HepG2 (cell line): ENCODE measurements at regions not wholly inside any gene's neighbourhood (a gene's known extent, or its start where the extent isn't known, plus 50 kb on each side); places are given as distances from the start of the nearest gene placed in this dataset.

Experiments used
- ATAC-seq: fragments of 200-7000 bp; cut with Tn5 transposase; 3 replicates; pipeline ENCODE4 v1.9.1; 2020; ENCODE audit warnings: mild to moderate bottlenecking, moderate library complexity
- BruUV-seq: library from RNA; stranded (reverse); fragments of 400-500 nt; replicated peaks from 2 replicates; lab custom pipeline; 2021; lab: Mats Ljungman, UMichigan
- CTCF ChIA-PET: fragments of 300-600 bp; formaldehyde crosslinking; extraction: SDS; loops from one replicate; lab custom pipeline; 2021; ENCODE audit warnings: low total read pairs, inconsistent platforms, low intra/inter-chr PET ratio; lab: Yijun Ruan, JAX
- POLR2A ChIA-PET: fragments of 350-600 bp; sonication (Branson Sonifier 250); formaldehyde crosslinking; loops from one replicate; lab custom pipeline; 2020; ENCODE audit warnings: antibody characterized with exemption, inconsistent platforms; lab: Yijun Ruan, JAX
- DNase-seq: peaks from one replicate; pipeline ENCODE4 v3.0.0-alpha.2; 2015; ENCODE audit warnings: low spot score
- FAIRE-seq: peaks from 3 replicates; lab custom pipeline; 2011; peaks lifted over from hg19 to GRCh38; lab: Jason Lieb, UNC
- H2AFZ ChIP-seq: one replicate; pipeline ENCODE4 v1.6.1; 2011; ENCODE audit warnings: low read length, inconsistent platforms
- H3K27ac ChIP-seq: fragments of 300-600 bp; 3 replicates; pipeline ENCODE4 v1.8.0; 2011; ENCODE audit warnings: mixed run types, mild to moderate bottlenecking, mixed read lengths, low read length, inconsistent platforms; ENCODE audit not compliant: insufficient read depth; ENCODE audit errors: extremely low read length
- H3K27me3 ChIP-seq, 2 experiments: fragments of 200-600 bp in 1 of 2; 2 replicates in 1 of 2; 3 replicates in 1 of 2; pipeline versions ENCODE4 v1.6.0 to v1.8.0; 2011; ENCODE audit warnings: low read length in 2 of 2, mild to moderate bottlenecking in 2 of 2, moderate library complexity in 2 of 2, inconsistent platforms in 1 of 2; ENCODE audit not compliant: insufficient read depth in 2 of 2, control insufficient read depth in 1 of 2
- H3K36me3 ChIP-seq, 2 experiments: fragments of 200-600 bp in 1 of 2; replicated peaks in 1 of 2; 2 replicates in 1 of 2; 3 replicates in 1 of 2; pipeline versions ENCODE4 v1.5.1 to v1.8.0; 2011; ENCODE audit warnings: low read length in 2 of 2, inconsistent platforms in 1 of 2; ENCODE audit not compliant: insufficient read depth in 2 of 2, control insufficient read depth in 1 of 2
- H3K4me1 ChIP-seq: 2 replicates; pipeline ENCODE4 v1.5.1; 2012; ENCODE audit warnings: low read length, inconsistent platforms; ENCODE audit not compliant: insufficient read depth
- H3K4me2 ChIP-seq: 2 replicates; pipeline ENCODE4 v1.6.0; 2011; ENCODE audit warnings: low read depth, low read length, inconsistent platforms
- H3K4me3 ChIP-seq, 3 experiments: fragments of 200-600 bp in 1 of 3; sonication (generic), shearing (Covaris generic) in 1 of 3; replicated peaks in 1 of 3; 2 replicates each; pipeline ENCODE4 v1.5.1; 2011 to 2016; ENCODE audit warnings: low read length in 3 of 3, inconsistent platforms in 2 of 3, low read depth in 2 of 3, mild to moderate bottlenecking in 2 of 3, control low read depth in 1 of 3, mixed read lengths in 1 of 3; ENCODE audit not compliant: insufficient read depth in 1 of 3
- H3K79me2 ChIP-seq: one replicate; pipeline ENCODE4 v1.6.1; 2011; ENCODE audit warnings: low read length, inconsistent platforms; ENCODE audit not compliant: insufficient read depth
- H3K9ac ChIP-seq: 2 replicates; pipeline ENCODE4 v1.6.0; 2011; ENCODE audit warnings: mild to moderate bottlenecking, low read depth, low read length, inconsistent platforms; ENCODE audit not compliant: insufficient read depth
- H3K9me3 ChIP-seq: 2 replicates; pipeline ENCODE4 v1.5.1; 2012; ENCODE audit warnings: mild to moderate bottlenecking, low read length
- H4K20me1 ChIP-seq: 2 replicates; pipeline ENCODE4 v1.6.0; 2011; ENCODE audit warnings: inconsistent platforms, mild to moderate bottlenecking, low read length, moderate library complexity; ENCODE audit not compliant: insufficient read depth
- BCL6 ChIP-seq: IDR thresholded peaks from 2 replicates; pipeline ENCODE4 v1.6.1; 2016; ENCODE audit warnings: missing genetic modification reagents, missing compliant biosample characterization
- GABPB1 ChIP-seq: IDR thresholded peaks from 2 replicates; pipeline ENCODE4 v1.6.1; 2016; ENCODE audit warnings: mild to moderate bottlenecking, missing genetic modification reagents, moderate library complexity, missing compliant biosample characterization
- MNT ChIP-seq: fragments of 450-650 bp; IDR thresholded peaks from 2 replicates; pipeline ENCODE4 v1.6.1; 2016
- SP1 ChIP-seq, 2 experiments: fragments of 450-650 bp in 1 of 2; sonication (generic) in 1 of 2; formaldehyde crosslinking in 1 of 2; IDR thresholded peaks; 2 replicates each; pipeline versions ENCODE4 v1.4.0 to v1.6.1; 2016 to 2020; ENCODE audit warnings: missing genetic modification reagents in 1 of 2
- SP140L ChIP-seq: sonication (generic); formaldehyde crosslinking; IDR thresholded peaks from 2 replicates; pipeline ENCODE4 v1.4.0; 2020; ENCODE audit warnings: missing genetic modification reagents, borderline replicate concordance
- TFAP4 ChIP-seq: sonication (generic); IDR thresholded peaks from 2 replicates; pipeline ENCODE4 v1.6.1; 2016; ENCODE audit warnings: low read depth, borderline replicate concordance
- TRIM22 ChIP-seq: fragments of 450-650 bp; IDR thresholded peaks from 2 replicates; pipeline ENCODE4 v1.6.1; 2017
- U2AF1 ChIP-seq: fragments of 200-400 bp; formaldehyde crosslinking; optimal IDR thresholded peaks from 2 replicates; pipeline ENCODE3; 2017; ENCODE audit warnings: mild to moderate bottlenecking, low read depth, low read length
- ZNF121 ChIP-seq: sonication (generic); formaldehyde crosslinking; IDR thresholded peaks from 2 replicates; pipeline ENCODE4 v1.5.0; 2020; ENCODE audit warnings: mild to moderate bottlenecking, missing genetic modification reagents
- ZNF577 ChIP-seq: sonication (generic); formaldehyde crosslinking; IDR thresholded peaks from 2 replicates; pipeline ENCODE4 v1.4.0; 2020; ENCODE audit warnings: mild to moderate bottlenecking, low read depth, missing genetic modification reagents, borderline replicate concordance
- ZNF598 ChIP-seq: sonication (generic); formaldehyde crosslinking; IDR thresholded peaks from 2 replicates; pipeline ENCODE4 v1.5.1; 2020; ENCODE audit warnings: mild to moderate bottlenecking, missing genetic modification reagents, borderline replicate concordance
- ZNF737 ChIP-seq: sonication (generic); formaldehyde crosslinking; IDR thresholded peaks from 2 replicates; pipeline ENCODE4 v1.5.0; 2020; ENCODE audit warnings: missing genetic modification reagents, mild to moderate bottlenecking, borderline replicate concordance
- ZNF775 ChIP-seq: sonication (generic); formaldehyde crosslinking; IDR thresholded peaks from 2 replicates; pipeline ENCODE4 v1.4.0; 2020; ENCODE audit warnings: missing genetic modification reagents, mild to moderate bottlenecking, moderate library complexity, borderline replicate concordance
- ZNF891 ChIP-seq: sonication (generic); formaldehyde crosslinking; IDR thresholded peaks from 2 replicates; pipeline ENCODE4 v1.5.0; 2020; ENCODE audit warnings: mild to moderate bottlenecking, missing genetic modification reagents
- WGBS: methylation state at CpG from one replicate; pipeline ENCODE4 v1.1.6; 2017; ENCODE audit warnings: low lambda C conversion rate; 5-methylcytosine and 5-hydroxymethylcytosine counted together
- in situ Hi-C: cut with HindIII; loops from 2 replicates; pipeline ENCODE4 v1.10.0; 2017; ENCODE audit warnings: low pct_unique_long_range_greater_than_20kb; ENCODE audit not compliant: extremely low pct_ligation_motif_present
- intact Hi-C: fragments of 100-400 bp; cut with micrococcal nuclease; formaldehyde crosslinking; loops from one replicate; pipeline ENCODE4 v1.10.0; 2022; ENCODE audit not compliant: unreplicated experiment
- TF ChIP-seq, protein P1 (sequence below): sonication (generic); formaldehyde crosslinking; IDR thresholded peaks from 2 replicates; pipeline ENCODE4 v1.5.1; 2020; ENCODE audit warnings: missing genetic modification reagents, mild to moderate bottlenecking, borderline replicate concordance
- TF ChIP-seq, protein P2 (sequence below): sonication (generic); formaldehyde crosslinking; IDR thresholded peaks from 2 replicates; pipeline ENCODE4 v1.5.0; 2020; ENCODE audit warnings: missing genetic modification reagents, mild to moderate bottlenecking, borderline replicate concordance
- TF ChIP-seq, protein P3 (sequence below): sonication (generic); formaldehyde crosslinking; IDR thresholded peaks from 2 replicates; pipeline ENCODE4 v1.5.0; 2020; ENCODE audit warnings: mild to moderate bottlenecking, low read depth, missing genetic modification reagents, borderline replicate concordance

GRCh38 chr12:119931402-119931801 lies 54.3 kb upstream of the CIT start:
- BruUV-seq, result no TSS peak
- Histone ChIP-seq H3K9me3 (no peaks in the 10 kb centered on the region), H3K4me1 (no peaks in the 10 kb centered on the region), H4K20me1 (no peaks in the 10 kb centered on the region), H3K4me3 (no peak overlapping the region), H3K27ac (no peak overlapping the region), H3K4me2 (no peak overlapping the region)
- DNase-seq, result no peak
- no peak for TF ChIP-seq U2AF1
- no peak for TF ChIP-seq SP140L (CRISPR knock-in tag)
- TF ChIP-seq ZNF775 (CRISPR knock-in tag), result no peak
- TF ChIP-seq, protein P1, sequence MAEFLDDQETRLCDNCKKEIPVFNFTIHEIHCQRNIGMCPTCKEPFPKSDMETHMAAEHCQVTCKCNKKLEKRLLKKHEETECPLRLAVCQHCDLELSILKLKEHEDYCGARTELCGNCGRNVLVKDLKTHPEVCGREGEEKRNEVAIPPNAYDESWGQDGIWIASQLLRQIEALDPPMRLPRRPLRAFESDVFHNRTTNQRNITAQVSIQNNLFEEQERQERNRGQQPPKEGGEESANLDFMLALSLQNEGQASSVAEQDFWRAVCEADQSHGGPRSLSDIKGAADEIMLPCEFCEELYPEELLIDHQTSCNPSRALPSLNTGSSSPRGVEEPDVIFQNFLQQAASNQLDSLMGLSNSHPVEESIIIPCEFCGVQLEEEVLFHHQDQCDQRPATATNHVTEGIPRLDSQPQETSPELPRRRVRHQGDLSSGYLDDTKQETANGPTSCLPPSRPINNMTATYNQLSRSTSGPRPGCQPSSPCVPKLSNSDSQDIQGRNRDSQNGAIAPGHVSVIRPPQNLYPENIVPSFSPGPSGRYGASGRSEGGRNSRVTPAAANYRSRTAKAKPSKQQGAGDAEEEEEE (CRISPR knock-in tag), result no peak
- no peak for TF ChIP-seq ZNF891 (CRISPR knock-in tag)
- TF ChIP-seq ZNF598 (CRISPR knock-in tag), result no peak
- no peak for TF ChIP-seq ZNF121 (CRISPR knock-in tag)
- no peak for TF ChIP-seq TFAP4
- TF ChIP-seq TRIM22, result no peak
- TF ChIP-seq GABPB1 (CRISPR knock-in tag), result no peak
- TF ChIP-seq MNT, result no peak
- TF ChIP-seq, protein P2, sequence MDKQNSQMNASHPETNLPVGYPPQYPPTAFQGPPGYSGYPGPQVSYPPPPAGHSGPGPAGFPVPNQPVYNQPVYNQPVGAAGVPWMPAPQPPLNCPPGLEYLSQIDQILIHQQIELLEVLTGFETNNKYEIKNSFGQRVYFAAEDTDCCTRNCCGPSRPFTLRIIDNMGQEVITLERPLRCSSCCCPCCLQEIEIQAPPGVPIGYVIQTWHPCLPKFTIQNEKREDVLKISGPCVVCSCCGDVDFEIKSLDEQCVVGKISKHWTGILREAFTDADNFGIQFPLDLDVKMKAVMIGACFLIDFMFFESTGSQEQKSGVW (CRISPR knock-in tag), result no peak
- TF ChIP-seq BCL6 (CRISPR knock-in tag), result no peak
- TF ChIP-seq, protein P3, sequence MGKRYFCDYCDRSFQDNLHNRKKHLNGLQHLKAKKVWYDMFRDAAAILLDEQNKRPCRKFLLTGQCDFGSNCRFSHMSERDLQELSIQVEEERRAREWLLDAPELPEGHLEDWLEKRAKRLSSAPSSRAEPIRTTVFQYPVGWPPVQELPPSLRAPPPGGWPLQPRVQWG, result no peak
- TF ChIP-seq ZNF577 (CRISPR knock-in tag), result no peak
- TF ChIP-seq SP1 (IDR thresholded peaks at IDR 0.05), result no peak
- TF ChIP-seq SP1 (CRISPR knock-in tag; IDR thresholded peaks at IDR 0.05), result no peak
- no peak for TF ChIP-seq ZNF737 (CRISPR knock-in tag)
- TF ChIP-seq, all 625 proteins: peak for 0
- Histone ChIP-seq H3K79me2 (no peaks in the 10 kb centered on the region), H3K27me3 (peaks cover 0 to 8% of the 10 kb centered on the region in 2 experiments; a peak in 2 of 5 replicates), H2AFZ (no peak overlapping the region), H3K9ac (no peak overlapping the region), H3K36me3 (no peaks in the 10 kb centered on the region)
- FAIRE-seq (no peak), ATAC-seq (no peak)
- intact Hi-C loops, result no loop called here
- 39% methylated on average over 7 of the region's 7 CpGs for WGBS
- ChIA-PET CTCF (no interaction called here), POLR2A (no interaction called here)
- in situ Hi-C loops, result no loop called here
